Endothelial cell of umbilical vein (primary cell): ENCODE measurements at regions not wholly inside any gene's neighbourhood (a gene's known extent, or its start where the extent isn't known, plus 50 kb on each side); places are given as distances from the start of the nearest gene placed in this dataset.
"Not testable (repeated sequence)": the region's sequence is repeated elsewhere in the genome, so short reads cannot be mapped to it uniquely, and the experiment has no call there.

Experiments used
- EZH2 ChIP-seq: IDR thresholded peaks from 2 replicates; pipeline ENCODE4 v1.6.1; 2012; ENCODE audit warnings: borderline replicate concordance, low read depth, mild to moderate bottlenecking, moderate library complexity, low read length, inconsistent platforms; ENCODE audit not compliant: severe bottlenecking
- TF ChIP-seq, protein P1 (sequence below), 2 donors: IDR thresholded peaks; 1 replicate in 1 of 2; 2 replicates in 1 of 2; pipeline ENCODE4 v1.5.1; 2011; ENCODE audit warnings: low read length in 2 of 2, mild to moderate bottlenecking in 2 of 2, moderate library complexity in 2 of 2, control low read depth in 1 of 2, inconsistent platforms in 1 of 2, low read depth in 1 of 2; ENCODE audit not compliant: insufficient read depth in 1 of 2; ENCODE audit errors: extremely low read depth in 1 of 2

DNA sequence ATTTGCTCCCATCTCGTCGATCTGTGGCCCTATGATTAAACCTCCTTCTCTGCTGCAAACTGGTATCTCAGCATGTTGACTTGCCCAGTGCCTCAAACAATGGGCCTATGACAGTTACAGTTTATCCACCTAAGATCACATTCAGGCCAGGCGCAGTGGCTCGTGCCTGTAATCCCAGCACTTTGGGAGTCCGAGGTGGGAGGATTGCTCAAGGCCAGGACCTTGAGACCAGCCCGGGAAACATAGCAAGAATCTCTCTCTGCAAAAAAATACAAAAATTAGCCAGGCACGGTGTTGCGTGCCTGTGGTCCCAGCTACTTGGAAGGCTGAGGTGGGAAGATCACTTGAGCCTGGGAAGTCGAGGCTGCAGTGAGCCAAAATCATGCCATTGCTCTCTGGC lies 79.8 kb upstream of the ADGRL1 start:
- TF ChIP-seq, protein P1, sequence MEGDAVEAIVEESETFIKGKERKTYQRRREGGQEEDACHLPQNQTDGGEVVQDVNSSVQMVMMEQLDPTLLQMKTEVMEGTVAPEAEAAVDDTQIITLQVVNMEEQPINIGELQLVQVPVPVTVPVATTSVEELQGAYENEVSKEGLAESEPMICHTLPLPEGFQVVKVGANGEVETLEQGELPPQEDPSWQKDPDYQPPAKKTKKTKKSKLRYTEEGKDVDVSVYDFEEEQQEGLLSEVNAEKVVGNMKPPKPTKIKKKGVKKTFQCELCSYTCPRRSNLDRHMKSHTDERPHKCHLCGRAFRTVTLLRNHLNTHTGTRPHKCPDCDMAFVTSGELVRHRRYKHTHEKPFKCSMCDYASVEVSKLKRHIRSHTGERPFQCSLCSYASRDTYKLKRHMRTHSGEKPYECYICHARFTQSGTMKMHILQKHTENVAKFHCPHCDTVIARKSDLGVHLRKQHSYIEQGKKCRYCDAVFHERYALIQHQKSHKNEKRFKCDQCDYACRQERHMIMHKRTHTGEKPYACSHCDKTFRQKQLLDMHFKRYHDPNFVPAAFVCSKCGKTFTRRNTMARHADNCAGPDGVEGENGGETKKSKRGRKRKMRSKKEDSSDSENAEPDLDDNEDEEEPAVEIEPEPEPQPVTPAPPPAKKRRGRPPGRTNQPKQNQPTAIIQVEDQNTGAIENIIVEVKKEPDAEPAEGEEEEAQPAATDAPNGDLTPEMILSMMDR (IDR thresholded peaks at IDR 0.05; ENCODE audit: extremely low read depth in 1 of 2, insufficient read depth in 1 of 2, low read depth in 1 of 2, low read length in 2 of 2), result not testable (repeated sequence)
- not testable (repeated sequence) for TF ChIP-seq EZH2
